SK-N-SH (cell line): ENCODE measurements at regions not wholly inside any gene's neighbourhood (a gene's known extent, or its start where the extent isn't known, plus 50 kb on each side); places are given as distances from the start of the nearest gene placed in this dataset.

Experiments used
- CTCF ChIA-PET: fragments of 300-600, 350-600 bp; formaldehyde crosslinking; extraction: SDS; loops from one replicate; lab custom pipeline; 2021; lab: Yijun Ruan, JAX
- POLR2A ChIA-PET: fragments of 350-600 bp; sonication (Branson Sonifier 250); formaldehyde crosslinking; extraction: SDS; loops from one replicate; lab custom pipeline; 2020; ENCODE audit warnings: antibody characterized with exemption, inconsistent platforms; lab: Yijun Ruan, JAX
- DNase-seq: peaks from one replicate; pipeline ENCODE4 v3.0.0; 2012
- H2AFZ ChIP-seq: fragments of 200-600 bp; sonication (generic); 2 replicates; pipeline ENCODE4 v1.8.1; 2016; ENCODE audit warnings: antibody characterized with exemption, mild to moderate bottlenecking, low read depth
- H3F3A ChIP-seq: fragments of 200-600 bp; sonication (generic); replicated peaks from 2 replicates; pipeline ENCODE3; 2016; ENCODE audit warnings: antibody characterized with exemption, mild to moderate bottlenecking; ENCODE audit not compliant: insufficient read depth
- H3K27ac ChIP-seq, 2 experiments: fragments of 200-500 bp in 1 of 2; fragments of 200-600 bp in 1 of 2; sonication (Bioruptor generic) in 1 of 2; sonication (generic), shearing (Covaris generic) in 1 of 2; 2 replicates each; pipeline versions ENCODE4 v1.5.1 to v1.6.1; 2014 to 2016; ENCODE audit warnings: low read depth in 2 of 2, inconsistent platforms in 1 of 2, low read length in 1 of 2, mild to moderate bottlenecking in 1 of 2, mixed read lengths in 1 of 2
- H3K27me3 ChIP-seq: fragments of 200-600 bp; sonication (generic), shearing (Covaris generic); 2 replicates; pipeline ENCODE4 v1.6.1; 2016; ENCODE audit warnings: mixed run types; ENCODE audit not compliant: insufficient read depth
- H3K36me3 ChIP-seq, 2 experiments: fragments of 200-500 bp in 1 of 2; fragments of 200-600 bp in 1 of 2; sonication (Bioruptor generic) in 1 of 2; sonication (generic) in 1 of 2; replicated peaks in 1 of 2; 2 replicates each; pipeline versions ENCODE3 to v1.5.1; 2014 to 2016; ENCODE audit warnings: low read length in 1 of 2, mild to moderate bottlenecking in 1 of 2; ENCODE audit not compliant: insufficient read depth in 2 of 2, control insufficient read depth in 1 of 2
- H3K4me1 ChIP-seq, 2 experiments: fragments of 200-500 bp in 1 of 2; fragments of 200-600 bp in 1 of 2; sonication (Bioruptor generic) in 1 of 2; sonication (generic), shearing (Covaris generic) in 1 of 2; 2 replicates each; pipeline versions ENCODE4 v1.5.1 to v1.6.1; 2014 to 2016; ENCODE audit warnings: low read depth in 1 of 2, low read length in 1 of 2, mixed run types in 1 of 2; ENCODE audit not compliant: insufficient read depth in 2 of 2, control insufficient read depth in 1 of 2
- H3K4me2 ChIP-seq: fragments of 200-600 bp; sonication (generic), shearing (Covaris generic); 2 replicates; pipeline ENCODE4 v1.6.1; 2017; ENCODE audit warnings: mixed run types
- H3K4me3 ChIP-seq, 2 experiments: fragments of 200-500 bp in 1 of 2; fragments of 200-600 bp in 1 of 2; sonication (Bioruptor generic) in 1 of 2; sonication (generic), shearing (Covaris generic) in 1 of 2; 2 replicates each; pipeline versions ENCODE4 v1.5.1 to v1.8.1; 2014 to 2016; ENCODE audit warnings: low read depth in 2 of 2, inconsistent platforms in 1 of 2, low read length in 1 of 2, mild to moderate bottlenecking in 1 of 2, mixed read lengths in 1 of 2, moderate library complexity in 1 of 2
- H3K79me2 ChIP-seq: fragments of 200-600 bp; sonication (generic); 2 replicates; pipeline ENCODE4 v1.8.1; 2017; ENCODE audit warnings: mild to moderate bottlenecking; ENCODE audit not compliant: insufficient read depth
- H3K9ac ChIP-seq: fragments of 200-600 bp; sonication (generic); 2 replicates; pipeline ENCODE4 v1.6.1; 2017; ENCODE audit warnings: mixed run types
- H3K9me2 ChIP-seq: fragments of 200-600 bp; sonication (generic); 2 replicates; pipeline ENCODE4 v1.6.1; 2017; ENCODE audit warnings: mixed run types
- H3K9me3 ChIP-seq: fragments of 200-600 bp; sonication (generic); 2 replicates; pipeline ENCODE4 v1.6.1; 2017; ENCODE audit warnings: mixed run types, mild to moderate bottlenecking, moderate library complexity
- H4K20me1 ChIP-seq: fragments of 200-600 bp; sonication (generic); 2 replicates; pipeline ENCODE4 v1.6.1; 2017; ENCODE audit warnings: mild to moderate bottlenecking, mixed run types; ENCODE audit not compliant: insufficient read depth
- EP300 ChIP-seq, 2 experiments: IDR thresholded peaks; 2 replicates each; pipeline versions ENCODE4 v1.4.0 to v1.6.1; 2012; ENCODE audit warnings: borderline replicate concordance in 1 of 2, low read depth in 1 of 2, low read length in 1 of 2
- EZH2phosphoT487 ChIP-seq: fragments of 200-600 bp; sonication (generic); IDR thresholded peaks from 2 replicates; pipeline ENCODE4 v1.6.1; 2017; ENCODE audit warnings: low read depth, mixed run types, mild to moderate bottlenecking, antibody characterized with exemption, moderate library complexity, borderline replicate concordance
- FOSL2 ChIP-seq: IDR thresholded peaks from 2 replicates; pipeline ENCODE4 v1.4.0; 2012; ENCODE audit warnings: low read depth, mild to moderate bottlenecking, moderate library complexity, borderline replicate concordance
- FOXJ3 ChIP-seq: sonication (generic); formaldehyde crosslinking; IDR thresholded peaks from 2 replicates; pipeline ENCODE4 v1.5.1; 2020; ENCODE audit warnings: mild to moderate bottlenecking, missing genetic modification reagents
- GABPA ChIP-seq: IDR thresholded peaks from 2 replicates; pipeline ENCODE4 v1.4.0; 2012; ENCODE audit warnings: low read depth, mild to moderate bottlenecking
- JUND ChIP-seq: IDR thresholded peaks from 2 replicates; pipeline ENCODE4 v1.4.0; 2012
- MEF2A ChIP-seq: IDR thresholded peaks from 2 replicates; pipeline ENCODE4 v1.4.0; 2012; ENCODE audit warnings: low read depth, borderline replicate concordance
- MXI1 ChIP-seq: IDR thresholded peaks from 2 replicates; pipeline ENCODE4 v1.6.1; 2012; ENCODE audit warnings: mild to moderate bottlenecking, low read depth, low read length, improper control_type of control experiment
- NRF1 ChIP-seq: IDR thresholded peaks from 2 replicates; pipeline ENCODE4 v1.6.1; 2012; ENCODE audit warnings: low read depth, mild to moderate bottlenecking, low read length
- POLR2AphosphoS5 ChIP-seq: IDR thresholded peaks from 2 replicates; pipeline ENCODE4 v1.6.1; 2012; ENCODE audit warnings: low read depth, low read length
- RFX5 ChIP-seq: IDR thresholded peaks from 2 replicates; pipeline ENCODE4 v1.6.1; 2012; ENCODE audit warnings: mild to moderate bottlenecking, improper control_type of control experiment, low read length
- SIN3A ChIP-seq: IDR thresholded peaks from 2 replicates; pipeline ENCODE4 v1.6.1; 2012; ENCODE audit warnings: low read depth, mild to moderate bottlenecking, low read length, moderate library complexity, borderline replicate concordance
- TCF12 ChIP-seq: IDR thresholded peaks from 2 replicates; pipeline ENCODE4 v1.4.0; 2012
- YY1 ChIP-seq: IDR thresholded peaks from 2 replicates; pipeline ENCODE4 v1.4.0; 2012; ENCODE audit warnings: low read depth, mild to moderate bottlenecking
- WGBS: methylation state at CpG from one replicate; pipeline ENCODE4 v1.1.6; 2017; ENCODE audit warnings: low lambda C conversion rate; 5-methylcytosine and 5-hydroxymethylcytosine counted together
- TF ChIP-seq, protein P1 (sequence below): IDR thresholded peaks from 2 replicates; pipeline ENCODE4 v1.4.0; 2012; ENCODE audit warnings: low read depth, borderline replicate concordance
- TF ChIP-seq, protein P2 (sequence below): fragments of 150-350 bp; IDR thresholded peaks from 2 replicates; pipeline ENCODE4 v1.6.1; 2016; ENCODE audit warnings: mild to moderate bottlenecking, low read depth, low read length
- TF ChIP-seq, protein P3 (sequence below): fragments of 150-350 bp; IDR thresholded peaks from 2 replicates; pipeline ENCODE4 v1.6.1; 2017; ENCODE audit warnings: antibody characterized with exemption, low read length, low read depth, borderline replicate concordance

DNA sequence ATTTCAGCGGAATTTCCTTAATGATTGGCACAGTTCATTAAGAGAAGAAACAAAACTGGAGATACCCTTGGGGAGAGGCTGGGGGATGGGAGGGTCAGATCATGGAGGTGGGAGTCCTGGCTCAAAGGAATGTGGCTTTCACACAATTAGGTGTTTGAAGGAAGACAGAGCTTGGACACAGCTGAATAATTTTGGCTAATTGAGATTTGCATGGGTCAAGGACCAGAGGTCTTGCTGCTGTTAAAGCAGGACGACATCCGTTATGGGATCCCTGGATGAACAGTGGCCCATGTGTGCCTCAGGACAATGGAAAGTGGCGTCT, 160.3 kb downstream of the HS3ST3B1 start:
- no peaks in the 10 kb centered on the region for H4K20me1 ChIP-seq
- no peak for TF ChIP-seq SIN3A
- TF ChIP-seq, protein P1, sequence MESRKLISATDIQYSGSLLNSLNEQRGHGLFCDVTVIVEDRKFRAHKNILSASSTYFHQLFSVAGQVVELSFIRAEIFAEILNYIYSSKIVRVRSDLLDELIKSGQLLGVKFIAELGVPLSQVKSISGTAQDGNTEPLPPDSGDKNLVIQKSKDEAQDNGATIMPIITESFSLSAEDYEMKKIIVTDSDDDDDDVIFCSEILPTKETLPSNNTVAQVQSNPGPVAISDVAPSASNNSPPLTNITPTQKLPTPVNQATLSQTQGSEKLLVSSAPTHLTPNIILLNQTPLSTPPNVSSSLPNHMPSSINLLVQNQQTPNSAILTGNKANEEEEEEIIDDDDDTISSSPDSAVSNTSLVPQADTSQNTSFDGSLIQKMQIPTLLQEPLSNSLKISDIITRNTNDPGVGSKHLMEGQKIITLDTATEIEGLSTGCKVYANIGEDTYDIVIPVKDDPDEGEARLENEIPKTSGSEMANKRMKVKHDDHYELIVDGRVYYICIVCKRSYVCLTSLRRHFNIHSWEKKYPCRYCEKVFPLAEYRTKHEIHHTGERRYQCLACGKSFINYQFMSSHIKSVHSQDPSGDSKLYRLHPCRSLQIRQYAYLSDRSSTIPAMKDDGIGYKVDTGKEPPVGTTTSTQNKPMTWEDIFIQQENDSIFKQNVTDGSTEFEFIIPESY: no peak
- no peak for TF ChIP-seq EZH2phosphoT487
- TF ChIP-seq, protein P2, sequence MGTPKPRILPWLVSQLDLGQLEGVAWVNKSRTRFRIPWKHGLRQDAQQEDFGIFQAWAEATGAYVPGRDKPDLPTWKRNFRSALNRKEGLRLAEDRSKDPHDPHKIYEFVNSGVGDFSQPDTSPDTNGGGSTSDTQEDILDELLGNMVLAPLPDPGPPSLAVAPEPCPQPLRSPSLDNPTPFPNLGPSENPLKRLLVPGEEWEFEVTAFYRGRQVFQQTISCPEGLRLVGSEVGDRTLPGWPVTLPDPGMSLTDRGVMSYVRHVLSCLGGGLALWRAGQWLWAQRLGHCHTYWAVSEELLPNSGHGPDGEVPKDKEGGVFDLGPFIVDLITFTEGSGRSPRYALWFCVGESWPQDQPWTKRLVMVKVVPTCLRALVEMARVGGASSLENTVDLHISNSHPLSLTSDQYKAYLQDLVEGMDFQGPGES: no peak
- H2AFZ ChIP-seq: no peak overlapping the region
- no peak overlapping the region for H3K9ac ChIP-seq
- WGBS: 7% methylated on average over 4 of the region's 4 CpGs
- H3K9me2 ChIP-seq: no peaks in the 10 kb centered on the region
- CTCF ChIA-PET: no interaction called here
- H3F3A ChIP-seq: no peaks in the 10 kb centered on the region
- no peak overlapping the region for H3K4me3 ChIP-seq
- DNase-seq: no peak
- no peaks in the 10 kb centered on the region for H3K4me1 ChIP-seq
- no peaks in the 10 kb centered on the region; the same call in none of the 2 replicates for H3K27me3 ChIP-seq
- no peaks in the 10 kb centered on the region for H3K79me2 ChIP-seq
- no peaks in the 10 kb centered on the region for H3K9me3 ChIP-seq
- no peak overlapping the region for H3K4me2 ChIP-seq
- H3K27ac ChIP-seq: no peak overlapping the region
- POLR2A ChIA-PET: no interaction called here
- H3K36me3 ChIP-seq: no peaks in the 10 kb centered on the region

DNA sequence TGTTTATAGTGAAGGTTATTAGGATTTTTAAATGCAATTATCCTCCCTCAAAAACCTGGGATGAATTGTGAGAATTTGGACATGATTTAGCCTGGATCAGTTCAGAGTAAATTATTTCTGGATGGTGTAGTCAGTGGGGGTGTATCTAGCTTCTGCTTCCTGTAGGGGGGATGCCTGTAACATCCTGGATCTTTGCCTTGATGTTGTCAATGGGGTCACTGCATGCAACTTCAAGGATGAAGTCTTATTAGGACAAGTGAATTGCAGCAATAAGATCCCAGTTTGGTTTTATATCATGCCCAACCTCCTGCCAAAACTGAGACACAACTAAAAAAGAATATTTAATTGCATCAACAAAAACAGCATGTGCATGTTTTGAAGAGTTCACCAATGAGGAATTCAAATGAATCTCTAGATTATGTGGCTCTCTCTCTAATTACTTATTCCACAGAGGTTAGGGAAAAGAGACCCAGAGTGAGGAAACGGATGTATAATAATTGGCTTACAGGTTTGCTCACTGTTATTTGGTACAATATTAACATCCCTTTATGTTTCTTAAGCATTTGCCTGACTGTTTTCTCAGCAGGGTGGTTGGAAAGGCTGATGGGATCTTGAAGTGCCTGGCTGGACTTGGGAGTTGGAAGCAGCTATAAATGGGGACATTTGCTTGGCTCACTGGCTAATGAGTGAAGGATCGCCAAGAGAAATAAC, 159.8 kb downstream of the HS3ST3B1 start:
- Histone ChIP-seq H3K27me3 (no peaks in the 10 kb centered on the region; the same call in none of the 2 replicates), H4K20me1 (no peaks in the 10 kb centered on the region), H3K4me3 (no peak overlapping the region), H3K9me3 (no peaks in the 10 kb centered on the region), H2AFZ (no peak overlapping the region), H3K9me2 (no peaks in the 10 kb centered on the region), H3K36me3 (no peaks in the 10 kb centered on the region), H3K9ac (no peak overlapping the region)
- 13% methylated on average over 2 of the region's 2 CpGs for WGBS
- TF ChIP-seq GABPA: no peak
- no peak for TF ChIP-seq EP300 (IDR thresholded peaks at IDR 0.05; ENCODE audit: borderline replicate concordance in 1 of 2, low read depth in 1 of 2, low read length in 1 of 2)
- TF ChIP-seq MEF2A: no peak
- TF ChIP-seq JUND: no peak
- TF ChIP-seq, all 33 proteins: peak for 0
- H3K4me1 ChIP-seq: no peaks in the 10 kb centered on the region
- H3K79me2 ChIP-seq: no peaks in the 10 kb centered on the region
- no peaks in the 10 kb centered on the region for H3F3A ChIP-seq
- DNase-seq: no peak
- ChIA-PET CTCF (no interaction called here), POLR2A (no interaction called here)
- H3K4me2 ChIP-seq: no peak overlapping the region
- no peak overlapping the region for H3K27ac ChIP-seq

DNA sequence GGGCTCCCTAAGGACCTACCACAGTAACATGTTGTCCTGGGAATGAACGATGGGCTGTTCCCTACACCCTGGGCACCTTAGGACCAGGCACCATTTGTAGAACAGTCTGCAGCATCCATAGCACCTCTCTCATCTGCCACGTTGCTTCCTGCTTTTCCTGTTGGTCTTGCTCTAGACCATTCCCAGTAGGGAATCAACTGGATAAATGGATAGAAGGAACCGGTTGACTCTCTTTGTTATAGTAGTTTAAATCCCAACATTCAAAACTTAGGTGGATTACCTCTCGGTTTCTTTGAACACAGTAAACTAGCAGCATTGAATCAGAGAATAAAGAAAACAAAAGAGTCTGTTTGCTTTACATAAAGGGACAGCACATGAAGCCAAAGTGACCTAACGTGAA, 159.1 kb downstream of the HS3ST3B1 start:
- ChIA-PET CTCF (no interaction called here), POLR2A (no interaction called here)
- Histone ChIP-seq H3K79me2 (no peaks in the 10 kb centered on the region), H4K20me1 (no peaks in the 10 kb centered on the region), H3K4me2 (no peak overlapping the region), H3K9ac (no peak overlapping the region), H3K27ac (no peak overlapping the region), H2AFZ (no peak overlapping the region), H3K36me3 (no peaks in the 10 kb centered on the region), H3K4me3 (no peak overlapping the region), H3F3A (no peaks in the 10 kb centered on the region), H3K4me1 (no peaks in the 10 kb centered on the region), H3K9me2 (no peaks in the 10 kb centered on the region), H3K27me3 (no peaks in the 10 kb centered on the region; the same call in none of the 2 replicates), H3K9me3 (no peaks in the 10 kb centered on the region)
- no peak for DNase-seq
- 4% methylated on average over 5 of the region's 5 CpGs for WGBS
- TF ChIP-seq EZH2phosphoT487: no peak
- no peak for TF ChIP-seq YY1
- no peak for TF ChIP-seq RFX5
- TF ChIP-seq FOXJ3: no peak
- TF ChIP-seq TCF12: no peak
- no peak for TF ChIP-seq POLR2AphosphoS5
- TF ChIP-seq, protein P3, sequence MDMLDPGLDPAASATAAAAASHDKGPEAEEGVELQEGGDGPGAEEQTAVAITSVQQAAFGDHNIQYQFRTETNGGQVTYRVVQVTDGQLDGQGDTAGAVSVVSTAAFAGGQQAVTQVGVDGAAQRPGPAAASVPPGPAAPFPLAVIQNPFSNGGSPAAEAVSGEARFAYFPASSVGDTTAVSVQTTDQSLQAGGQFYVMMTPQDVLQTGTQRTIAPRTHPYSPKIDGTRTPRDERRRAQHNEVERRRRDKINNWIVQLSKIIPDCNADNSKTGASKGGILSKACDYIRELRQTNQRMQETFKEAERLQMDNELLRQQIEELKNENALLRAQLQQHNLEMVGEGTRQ: no peak
- TF ChIP-seq FOSL2: no peak
- TF ChIP-seq NRF1: no peak
- no peak for TF ChIP-seq EP300 (IDR thresholded peaks at IDR 0.05; ENCODE audit: borderline replicate concordance in 1 of 2, low read depth in 1 of 2, low read length in 1 of 2)
- TF ChIP-seq MXI1: no peak
